ENCODE measurements at regions not wholly inside any gene's neighbourhood (a gene's known extent, or its start where the extent isn't known, plus 50 kb on each side); places are given as distances from the start of the nearest gene placed in this dataset.

DNA sequence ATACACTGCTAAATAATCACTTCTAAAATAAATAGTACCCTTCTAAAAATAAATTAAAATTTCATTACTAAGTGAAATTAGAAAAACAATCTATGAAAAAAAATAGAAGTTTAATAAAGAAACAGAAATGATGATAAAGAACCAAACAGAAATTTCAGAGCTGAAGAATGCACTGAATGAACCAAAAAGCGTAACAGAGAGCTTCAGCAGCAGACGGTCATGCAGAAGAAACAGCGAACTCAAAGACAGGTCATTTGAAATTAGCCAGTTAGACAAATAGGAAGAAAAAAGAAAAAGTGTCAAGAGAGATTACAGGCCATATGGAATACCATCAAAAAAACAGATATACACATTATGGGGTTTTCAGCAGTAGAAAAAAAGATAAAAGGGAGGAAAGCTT is 706.7 kb downstream of the TBC1D32 start:
- DNase-seq (ENCODE audit: low read depth) = no peak

DNA sequence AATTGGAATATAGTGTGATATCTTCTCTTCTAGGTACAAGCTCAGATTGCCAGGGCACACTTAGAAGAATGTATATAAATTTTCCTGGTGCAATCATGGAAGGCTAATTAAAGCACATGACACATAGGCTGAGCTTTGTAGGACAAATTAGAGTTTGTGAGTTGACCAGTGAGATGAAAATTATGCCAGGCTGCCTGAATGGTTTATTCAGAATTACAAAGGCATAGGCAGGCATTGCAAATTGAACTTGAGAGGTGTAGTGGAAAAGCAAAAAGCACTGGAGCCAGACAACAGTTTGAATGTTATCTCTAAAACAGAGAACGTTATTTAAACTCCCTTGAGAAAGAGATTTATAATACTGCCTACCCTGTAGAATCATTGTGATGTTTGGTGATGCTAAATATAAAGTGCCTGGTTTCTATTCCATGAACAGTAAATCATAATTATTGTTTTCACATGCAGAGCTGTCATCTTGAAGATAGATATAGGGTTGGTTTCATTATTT is 712.1 kb downstream of the TBC1D32 start:
- no peak for DNase-seq (ENCODE audit: low read depth)

DNA sequence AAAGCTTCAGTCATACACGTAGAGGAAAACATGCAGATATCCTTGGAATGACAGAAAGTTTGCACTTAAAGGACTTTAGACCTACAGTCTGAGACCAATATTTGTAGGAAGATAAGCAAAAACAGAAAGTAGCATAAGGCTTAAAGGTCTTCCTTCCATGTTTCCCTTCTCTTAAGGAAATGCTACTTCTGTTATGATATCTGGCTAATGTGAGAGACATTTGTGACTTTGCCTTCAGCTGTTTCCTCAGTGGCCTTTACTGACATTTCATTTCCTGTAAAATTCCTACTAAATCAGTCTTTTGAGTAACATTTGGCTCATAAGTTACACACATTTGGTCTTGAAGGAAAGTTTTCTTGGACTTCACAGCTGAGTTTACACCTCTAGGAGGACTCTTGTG is 713.4 kb downstream of the TBC1D32 start:
- no peak for DNase-seq (ENCODE audit: low read depth)

DNA sequence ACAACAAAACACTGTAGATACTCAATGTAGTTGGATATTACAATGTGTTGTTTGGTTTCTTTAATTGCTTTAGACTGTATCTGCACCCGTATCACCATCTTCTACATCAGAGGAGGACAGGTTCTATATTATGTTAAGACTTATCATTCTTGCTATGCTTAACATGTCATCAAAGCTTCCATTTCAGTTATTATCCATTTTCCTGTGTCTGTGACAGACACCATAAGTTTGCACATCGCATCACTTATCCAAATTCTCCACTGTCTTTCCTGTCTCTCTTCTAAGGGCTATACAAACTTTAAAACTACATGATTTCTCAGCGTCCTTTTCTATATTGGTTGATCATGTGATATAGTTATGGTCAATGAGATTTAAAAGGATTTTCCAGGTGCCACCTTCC is 719.0 kb downstream of the TBC1D32 start:
- DNase-seq (ENCODE audit: low read depth) = no peak

DNA sequence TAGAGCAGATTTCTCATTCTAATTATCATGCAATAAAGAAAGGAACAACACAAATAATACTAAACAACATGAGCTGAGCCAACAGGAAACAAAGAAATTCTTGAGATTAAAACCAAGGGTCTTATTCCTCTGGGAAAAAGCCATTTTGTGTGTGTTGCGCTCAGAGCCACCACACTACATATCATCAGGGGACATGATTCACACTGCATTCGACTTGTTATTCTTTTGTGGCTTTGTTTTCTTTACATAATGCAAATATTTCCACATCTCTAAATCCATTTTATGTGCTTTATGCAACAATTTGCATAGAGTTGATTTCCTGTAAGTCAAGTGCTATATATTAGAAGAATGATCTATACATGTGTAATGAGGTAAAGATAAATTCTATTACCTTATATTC is 719.6 kb downstream of the TBC1D32 start:
- DNase-seq (ENCODE audit: low read depth) = no peak

DNA sequence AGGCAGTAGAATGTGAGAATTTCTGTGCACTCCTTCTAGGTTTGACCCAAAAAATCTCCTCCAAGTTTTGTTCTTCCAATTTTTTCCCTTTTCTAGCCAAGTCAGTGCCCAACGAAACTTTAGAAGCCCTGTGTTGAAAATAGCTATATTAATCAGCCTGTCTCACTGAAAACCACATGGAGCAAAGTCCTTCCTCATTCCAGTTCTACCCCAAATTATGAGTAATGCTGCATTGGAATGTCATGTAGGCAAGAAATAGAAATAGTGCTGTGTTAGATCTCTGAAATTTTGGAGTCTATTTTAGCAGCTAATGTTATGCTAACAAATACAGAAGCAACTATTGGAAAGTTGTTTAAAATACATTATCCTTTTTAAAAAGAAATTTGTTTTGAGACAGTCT is 725.5 kb downstream of the TBC1D32 start:
- peak; percentile 15 for DNase-seq (ENCODE audit: low read depth)

DNA sequence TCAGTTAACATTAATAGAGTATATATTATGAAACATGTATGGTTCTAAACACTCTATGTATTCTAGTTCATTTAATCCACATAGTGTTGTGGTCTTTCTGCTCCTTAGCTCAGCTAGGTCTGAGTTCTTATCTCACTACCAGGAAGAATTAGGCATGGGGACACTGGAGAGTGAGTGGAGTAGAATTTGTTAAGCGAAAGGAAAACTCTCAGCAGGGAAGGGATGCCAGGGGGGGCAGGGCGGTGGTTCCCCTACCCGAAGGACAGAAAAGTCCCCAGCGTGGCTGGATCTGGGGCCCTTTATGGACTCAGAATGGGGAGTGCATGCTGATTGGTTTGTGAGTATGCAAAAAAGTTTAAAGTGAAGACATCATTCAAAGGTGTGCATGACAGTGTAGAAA is 727.5 kb downstream of the TBC1D32 start:
- DNase-seq (ENCODE audit: low read depth) = no peak

DNA sequence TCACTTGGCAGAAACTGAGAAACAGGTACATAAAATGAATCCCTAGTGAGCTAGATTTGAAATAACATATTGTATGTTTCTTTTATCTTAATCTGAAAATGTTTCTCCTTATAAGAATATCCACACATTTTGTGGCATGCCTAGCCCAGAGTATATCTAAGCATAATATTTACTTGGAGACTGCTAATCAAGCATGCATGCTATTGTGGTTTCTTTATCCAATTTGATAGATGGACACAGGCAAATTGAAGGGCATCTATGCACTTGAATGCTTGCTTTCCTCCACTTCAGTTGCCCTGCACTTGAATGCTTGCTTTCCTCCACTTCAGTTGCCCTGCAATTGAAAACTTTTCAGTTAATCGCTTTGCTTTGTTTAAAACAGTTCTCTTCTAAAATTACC is 729.8 kb downstream of the TBC1D32 start:
- no peak for DNase-seq (ENCODE audit: low read depth)

DNA sequence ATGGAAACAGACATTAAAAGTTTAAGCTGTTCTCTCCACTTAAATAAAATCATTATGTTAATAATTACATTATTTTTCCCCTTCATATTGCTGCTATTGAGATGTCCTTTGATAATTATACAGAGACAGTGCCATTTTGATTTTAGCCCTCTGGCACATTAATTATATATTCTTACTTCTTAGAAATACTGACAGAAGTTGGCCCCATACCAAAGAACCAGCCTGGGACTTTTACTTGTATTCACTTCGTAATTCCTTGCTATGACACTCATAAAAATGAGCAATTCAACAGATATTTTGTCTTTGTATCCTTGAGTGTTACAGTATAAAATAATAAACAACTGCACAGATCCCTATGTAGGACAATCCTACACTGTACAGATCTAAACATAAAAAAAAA is 743.7 kb downstream of the TBC1D32 start:
- no peak for DNase-seq (ENCODE audit: low read depth)

DNA sequence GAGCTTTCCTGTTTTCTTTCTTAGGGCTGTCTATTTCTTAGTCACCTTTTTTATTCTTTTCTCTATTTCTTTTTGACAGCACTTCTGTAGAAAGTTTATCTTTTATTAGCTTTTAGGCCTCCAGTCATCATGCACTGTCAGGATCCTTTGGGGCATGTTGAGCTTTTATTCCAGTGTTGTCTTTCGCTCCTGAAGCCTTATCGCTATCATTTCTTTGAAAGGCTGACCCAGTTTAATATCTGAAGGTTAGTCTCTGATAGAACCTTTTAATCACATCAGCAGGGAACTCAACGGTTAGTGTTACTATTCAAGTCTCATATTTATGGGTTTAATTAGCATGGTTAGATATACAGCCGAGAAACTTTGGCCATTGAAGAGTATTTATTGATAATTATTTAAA is 745.9 kb downstream of the TBC1D32 start:
- DNase-seq (ENCODE audit: low read depth) = no peak

DNA sequence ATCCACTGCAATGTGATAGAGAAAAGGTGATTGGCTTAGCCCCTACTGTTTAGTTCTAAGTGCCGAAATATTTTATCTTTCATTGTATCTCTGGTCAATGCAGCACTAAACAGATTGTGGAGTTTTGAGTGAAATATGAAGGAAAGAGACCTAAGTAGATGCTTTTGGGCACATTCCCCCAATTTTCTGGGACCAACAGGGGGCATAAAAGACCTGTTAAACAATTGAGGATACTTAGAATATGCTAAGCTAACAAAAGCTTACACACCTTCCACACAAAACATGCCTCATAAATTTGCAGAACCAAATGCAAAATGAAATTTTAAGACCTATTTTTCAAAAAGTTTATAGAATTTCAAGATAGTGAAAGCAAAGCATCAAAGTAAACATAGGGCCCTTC is 746.9 kb downstream of the TBC1D32 start:
- no peak for DNase-seq (ENCODE audit: low read depth)

DNA sequence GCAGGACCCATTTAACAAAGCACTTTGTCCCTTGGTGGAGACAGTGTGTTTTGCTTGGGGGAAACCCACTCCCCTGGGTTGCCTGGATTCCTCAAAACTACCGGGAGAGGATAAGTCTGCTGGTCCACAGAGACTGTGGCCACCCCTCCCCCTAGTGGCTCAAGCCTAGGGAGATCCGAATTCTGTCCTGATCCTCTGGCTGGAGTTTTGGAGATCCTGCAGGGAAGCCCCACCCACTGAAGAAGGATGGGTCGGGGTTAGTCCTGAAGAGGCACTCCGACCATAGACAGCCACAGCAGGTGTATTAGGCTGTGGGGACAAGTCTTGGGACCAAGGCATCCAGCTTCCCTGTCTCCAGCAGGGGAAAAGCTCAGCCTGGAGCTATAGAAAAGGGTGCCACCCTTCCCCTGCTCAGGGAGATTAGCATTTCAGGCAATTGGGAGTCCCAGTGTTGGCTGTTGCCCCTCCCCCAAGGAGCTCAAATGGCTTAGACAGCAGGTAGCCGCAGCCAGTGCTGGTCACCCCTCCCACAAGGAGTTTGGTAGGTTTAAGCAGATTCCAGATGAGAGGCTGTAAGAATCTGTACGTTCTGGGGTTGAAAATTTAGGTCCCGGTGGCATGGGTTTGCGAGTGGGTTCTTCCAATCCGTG is 750.0 kb downstream of the TBC1D32 start:
- DNase-seq (ENCODE audit: low read depth) = no peak

DNA sequence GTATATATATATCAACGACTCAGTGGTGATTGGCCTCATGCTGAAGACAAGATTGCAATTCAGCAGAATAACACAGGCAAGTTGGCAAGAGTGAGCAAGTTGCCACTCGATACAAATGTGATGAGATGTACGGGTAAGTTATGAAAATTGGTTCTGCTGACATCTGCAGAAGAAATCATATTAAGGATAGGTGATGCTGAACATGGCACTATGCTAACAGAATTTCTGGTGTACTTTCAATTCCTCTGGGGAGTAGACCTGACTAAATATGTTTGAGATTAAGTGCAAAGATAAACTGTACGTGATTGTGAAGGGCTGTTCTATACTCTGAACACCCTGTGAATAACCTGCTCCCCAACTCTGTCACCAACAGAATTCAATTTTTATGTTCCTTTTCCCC is 758.2 kb downstream of the TBC1D32 start:
- DNase-seq (ENCODE audit: low read depth) = no peak

DNA sequence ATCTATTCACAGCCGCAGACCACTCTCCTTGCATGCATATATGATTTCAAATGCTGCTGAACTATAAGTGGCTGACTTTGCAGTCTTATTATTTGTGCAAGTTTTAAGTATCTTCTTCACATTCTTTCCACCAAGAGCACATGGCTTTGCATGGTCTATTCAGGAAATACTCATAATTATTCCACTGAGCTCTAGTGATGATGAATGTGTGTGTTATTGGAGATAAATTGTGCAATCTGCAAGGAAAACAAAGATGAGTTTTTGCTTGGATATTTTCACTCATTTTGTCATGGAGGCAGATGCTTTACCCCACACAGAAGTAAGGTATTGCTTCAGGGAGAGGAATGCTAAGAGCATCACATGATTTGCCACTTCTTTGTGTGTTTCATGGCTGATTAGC is 764.6 kb downstream of the TBC1D32 start:
- DNase-seq (ENCODE audit: low read depth) = no peak

DNA sequence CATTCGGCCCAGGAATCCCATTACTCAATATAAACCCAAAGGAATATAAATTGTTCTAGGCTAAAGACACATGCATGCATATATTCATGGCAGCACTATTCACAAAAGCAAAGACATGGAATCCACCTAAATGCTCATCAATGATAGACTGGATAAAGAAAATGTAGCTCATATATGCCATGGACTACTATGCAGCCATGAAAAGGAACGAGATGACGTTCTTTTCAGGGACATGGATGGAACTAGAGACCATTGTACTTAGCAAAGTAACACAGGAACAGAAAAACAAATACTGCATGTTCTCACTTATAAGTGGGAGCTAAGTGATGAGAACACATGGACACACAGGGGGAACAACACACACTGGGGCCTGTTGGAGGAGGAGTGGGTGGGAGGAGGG is 769.5 kb downstream of the TBC1D32 start:
- no peak for DNase-seq (ENCODE audit: low read depth)

DNA sequence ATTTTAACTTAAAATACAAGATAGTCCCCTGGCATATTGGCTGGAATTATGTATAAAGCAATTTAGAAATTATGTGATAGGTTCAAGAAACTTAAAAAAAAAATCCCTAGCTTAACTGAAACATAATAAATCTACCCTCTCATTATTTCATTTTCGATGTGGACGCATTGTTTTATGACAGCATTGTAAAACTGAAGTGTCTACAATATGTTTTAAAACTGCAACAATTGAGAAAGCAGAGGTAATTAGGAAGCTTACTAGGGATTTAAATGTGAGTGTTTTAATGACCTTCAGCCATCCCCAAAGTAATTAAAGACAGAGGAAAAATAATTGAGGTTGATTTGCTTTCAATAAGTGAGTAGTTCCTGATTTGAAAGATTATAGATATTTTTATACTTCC is 776.0 kb downstream of the TBC1D32 start:
- DNase-seq (ENCODE audit: low read depth) = no peak

DNA sequence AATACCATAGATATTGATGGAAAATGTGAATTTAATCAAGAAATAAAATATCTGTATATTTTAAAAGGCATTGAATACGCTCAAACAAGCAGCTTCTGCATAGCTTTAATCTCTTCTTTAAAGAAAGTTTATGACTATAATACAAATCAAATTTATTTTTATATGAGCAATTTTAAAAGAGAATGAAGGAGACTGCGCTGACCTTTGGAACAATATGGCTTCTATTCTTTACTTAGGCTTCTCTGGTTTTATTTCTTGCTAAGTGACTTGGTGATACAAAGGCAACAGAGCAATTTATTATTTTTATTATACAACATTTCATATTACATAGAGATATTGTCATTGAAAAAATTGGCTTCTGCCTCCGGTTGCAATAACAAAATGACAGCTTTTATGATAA is 776.7 kb downstream of the TBC1D32 start:
- DNase-seq (ENCODE audit: low read depth) = no peak

DNA sequence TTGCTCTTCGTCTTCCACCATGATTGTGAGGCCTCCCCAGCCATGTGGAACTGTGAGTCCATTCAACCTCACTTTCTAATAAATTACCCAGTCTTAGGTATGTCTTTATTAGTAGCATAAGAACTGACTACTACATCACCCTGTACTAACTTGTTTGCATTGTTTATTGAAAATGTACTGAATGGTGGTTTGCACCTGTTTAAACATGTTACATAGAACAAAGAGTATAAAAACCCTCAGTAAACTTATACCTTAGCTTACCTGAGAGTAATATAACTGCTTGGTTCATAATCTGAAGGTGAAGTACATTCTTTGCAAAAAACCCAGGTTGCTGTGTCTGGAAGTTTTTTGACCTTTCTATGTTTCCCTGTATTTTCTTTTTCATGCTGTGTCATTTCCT is 777.8 kb downstream of the TBC1D32 start:
- no peak for DNase-seq (ENCODE audit: low read depth)

DNA sequence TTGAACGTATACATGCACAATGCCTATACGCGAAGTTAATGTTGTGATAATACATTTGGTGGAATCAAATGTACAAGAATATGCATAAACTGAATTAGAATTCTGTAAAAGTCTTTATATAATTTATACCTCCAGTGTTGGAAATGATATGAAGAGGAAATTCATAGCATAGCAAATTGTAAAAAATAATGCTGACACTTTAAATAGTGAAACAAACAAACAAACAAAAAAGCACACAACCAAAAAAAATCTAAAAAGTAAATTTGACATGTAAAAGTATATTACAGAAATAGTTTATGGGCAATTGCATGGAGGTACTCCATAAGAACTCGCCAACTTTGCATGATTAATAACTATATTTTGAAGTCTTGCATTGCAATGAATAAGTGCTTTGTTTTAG is 780.9 kb downstream of the TBC1D32 start:
- DNase-seq (ENCODE audit: low read depth) = no peak

DNA sequence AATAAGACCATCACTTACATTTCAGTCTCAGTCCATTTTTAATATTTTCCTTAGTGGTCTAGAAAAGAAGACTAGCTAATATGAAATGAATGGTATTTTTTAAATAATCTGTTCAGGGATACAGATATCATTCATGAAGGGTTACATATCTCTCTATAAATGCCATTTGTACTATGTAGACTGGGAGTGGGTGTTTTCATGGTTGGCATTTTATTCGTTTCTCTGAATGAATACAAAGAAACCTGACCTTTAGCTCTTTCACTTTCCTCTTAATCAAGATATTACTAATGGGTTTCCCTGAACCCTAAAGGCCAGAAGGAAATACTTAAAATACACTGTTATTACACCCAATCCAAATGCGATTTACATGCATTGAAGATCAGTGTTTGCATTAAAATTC is 788.9 kb downstream of the TBC1D32 start:
- no peak for DNase-seq (ENCODE audit: low read depth)

DNA sequence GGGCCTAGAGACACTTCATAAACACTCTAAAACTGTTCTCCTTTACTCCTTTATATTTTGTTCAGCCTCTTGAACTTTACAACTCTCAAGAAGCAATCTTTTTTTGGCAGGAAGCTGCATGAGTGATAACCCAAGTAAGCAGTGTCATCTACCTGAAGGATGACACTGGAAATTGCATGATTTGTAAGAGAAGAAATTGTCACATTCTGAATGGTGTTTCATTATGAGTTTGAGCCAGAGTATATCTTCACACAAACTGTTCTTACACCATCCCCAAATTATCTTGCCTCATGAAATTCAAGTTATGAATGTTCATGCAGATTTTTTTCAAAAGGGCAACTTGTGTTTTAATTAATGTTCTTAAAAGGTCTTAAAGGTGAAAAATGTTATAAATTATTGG is 799.3 kb downstream of the TBC1D32 start:
- DNase-seq (ENCODE audit: low read depth) = no peak

DNA sequence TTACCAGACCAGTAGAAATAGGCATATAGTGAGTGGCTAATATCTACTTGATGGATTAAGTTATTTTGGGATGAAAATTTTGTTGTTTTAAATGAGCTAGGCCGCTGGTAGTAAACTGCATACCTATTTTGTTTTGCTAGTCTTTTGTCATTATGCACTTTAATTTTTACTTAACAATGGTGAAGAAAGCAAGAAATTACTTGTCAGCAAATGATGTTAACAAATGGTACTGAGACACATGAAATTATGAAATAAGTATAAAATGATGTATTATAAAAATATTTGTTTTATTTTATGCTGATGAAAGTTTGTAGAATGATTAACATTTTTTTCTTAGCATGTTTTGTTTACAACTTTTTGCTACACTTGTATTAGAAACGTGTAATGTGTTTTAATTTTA is 807.7 kb downstream of the TBC1D32 start:
- no peak for DNase-seq (ENCODE audit: low read depth)

DNA sequence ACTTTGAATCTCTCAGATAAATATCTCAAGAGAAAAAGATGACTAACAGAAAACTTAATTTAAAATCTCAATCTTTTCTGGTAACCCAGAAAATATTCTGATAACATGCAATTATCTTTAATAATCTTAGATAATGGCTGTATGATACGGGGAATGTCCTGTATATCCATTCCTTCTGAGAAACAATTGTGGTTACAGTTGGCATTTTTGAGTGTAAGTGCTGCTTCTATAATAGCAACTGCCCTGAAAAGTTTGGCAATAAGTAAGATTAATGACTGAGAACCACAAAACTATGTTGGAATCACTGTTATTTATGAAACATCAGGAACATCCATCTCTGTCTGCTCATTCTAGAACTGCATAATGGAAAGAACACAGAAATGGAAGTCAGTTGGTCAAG is 819.7 kb downstream of the TBC1D32 start:
- no peak for DNase-seq (ENCODE audit: low read depth)

DNA sequence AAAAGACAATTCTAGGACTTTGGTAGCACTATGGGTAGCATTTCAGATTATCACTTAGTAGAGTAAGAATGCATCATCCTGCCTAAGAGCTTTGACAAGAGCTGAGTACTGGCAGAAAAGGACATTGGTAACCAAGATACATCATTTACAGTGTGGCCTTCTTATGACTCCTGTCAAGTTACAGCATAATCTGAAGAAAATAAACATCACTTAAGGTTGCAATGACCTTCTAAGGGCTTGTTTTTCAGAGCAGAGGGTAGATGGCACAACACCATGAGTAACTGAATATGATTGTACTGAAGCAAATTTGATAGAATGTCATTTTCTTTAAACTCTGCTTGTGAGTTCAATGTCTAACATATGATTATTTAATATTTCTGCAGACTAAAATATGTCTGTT is 822.6 kb downstream of the TBC1D32 start:
- no peak for DNase-seq (ENCODE audit: low read depth)

DNA sequence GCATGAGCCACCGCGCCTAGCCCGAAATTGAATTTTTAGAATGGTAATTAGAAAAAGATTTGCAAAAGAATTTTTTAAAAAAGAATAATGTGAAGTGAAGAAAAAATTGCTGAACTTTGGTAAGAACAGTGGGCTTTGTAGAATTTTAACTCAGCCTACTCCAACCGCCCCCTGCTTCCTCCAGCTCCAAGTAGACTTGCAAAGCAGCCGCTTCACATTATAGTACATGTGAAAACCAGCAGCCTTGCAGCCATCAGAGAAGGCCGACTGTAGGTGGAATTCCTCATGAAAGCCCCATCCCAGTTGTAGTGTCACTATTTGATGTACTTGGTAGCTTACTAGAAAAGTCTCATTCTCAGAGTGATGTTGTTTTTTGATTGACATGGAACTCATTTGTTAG is 835.6 kb downstream of the TBC1D32 start:
- no peak for DNase-seq (ENCODE audit: low read depth)

Data from fibroblast of gingiva (primary cell).